Stomach (tissue), 8 donors: ENCODE measurements at regions not wholly inside any gene's neighbourhood (a gene's known extent, or its start where the extent isn't known, plus 50 kb on each side); places are given as distances from the start of the nearest gene placed in this dataset.

Source experiments
- DNase-seq, 2 donors: peaks; one replicate each; pipeline versions ENCODE4 v3.0.0 to v3.0.0-alpha.2; 2013 to 2019
- H3K27ac ChIP-seq, 5 donors: fragments of 200-600 bp in 4 of 5; sonication (generic) in 4 of 5; one replicate each; pipeline ENCODE4 v1.5.1; 2013 to 2019; ENCODE audit warnings: mild to moderate bottlenecking in 1 of 5, moderate library complexity in 1 of 5
- H3K27me3 ChIP-seq, 3 donors: fragments of 200-600 bp; sonication (generic); one replicate each; pipeline ENCODE4 v1.5.1; 2017 to 2019; ENCODE audit warnings: mixed run types in 1 of 3
- H3K36me3 ChIP-seq, 4 donors: fragments of 200-600 bp; sonication (generic); 1 replicate in 3 of 4; 2 replicates in 1 of 4; pipeline ENCODE4 v1.5.1; 2016 to 2019
- H3K4me1 ChIP-seq, 4 donors: fragments of 200-600 bp; sonication (generic); one replicate each; pipeline ENCODE4 v1.5.1; 2016 to 2019
- H3K4me3 ChIP-seq, 4 donors: fragments of 200-600 bp; sonication (generic) in 3 of 4; one replicate each; pipeline ENCODE4 v1.5.1; 2016 to 2019; ENCODE audit warnings: mild to moderate bottlenecking in 1 of 4
- H3K9me3 ChIP-seq, 4 donors: fragments of 200-600 bp; sonication (generic); one replicate each; pipeline ENCODE4 v1.5.1; 2016 to 2019
- EP300 ChIP-seq: sonication (generic); formaldehyde crosslinking; IDR thresholded peaks from one replicate; pipeline ENCODE4 v1.6.1; 2017; ENCODE audit warnings: antibody characterized with exemption
- POLR2A ChIP-seq, 4 donors: fragments of 450-650 bp; IDR thresholded peaks; one replicate each; pipeline ENCODE4 v1.6.1; 2016; ENCODE audit warnings: antibody characterized with exemption in 4 of 4, control low read depth in 2 of 4, mild to moderate bottlenecking in 1 of 4, moderate library complexity in 1 of 4
- POLR2AphosphoS5 ChIP-seq, 3 donors: sonication (generic); formaldehyde crosslinking; IDR thresholded peaks; one replicate each; pipeline ENCODE4 v1.6.1; 2016; ENCODE audit warnings: antibody characterized with exemption in 3 of 3
- WGBS, 5 donors: extraction: QIAGEN DNeasy Blood & Tissue Kit in 3 of 5; methylation state at CpG; one replicate each; pipeline versions ENCODE4 v1.1.5 to v1.1.7; 2013 to 2018; 5-methylcytosine and 5-hydroxymethylcytosine counted together
- intact Hi-C: fragments of 100-400 bp; cut with DNase I; formaldehyde crosslinking; loops from one replicate; pipeline ENCODE4 v1.15.1; 2023; ENCODE audit warnings: low total_unique reads
- TF ChIP-seq, protein P1 (sequence below), 7 experiments: fragments of 450-650 bp in 4 of 7; fragments of 200-600 bp in 3 of 7; sonication (generic) in 3 of 7; IDR thresholded peaks; one replicate each; pipeline ENCODE4 v1.5.1; 2016 to 2019; ENCODE audit warnings: antibody characterized with exemption in 7 of 7, control low read depth in 2 of 7, mild to moderate bottlenecking in 1 of 7
- donor health status: healthy with polysubstance abuse.
- donor health status: Bipolar disorder and iron deficiency.
- donor health status: healthy.

GRCh38 chr6:27542485-27542884 is 69.6 kb upstream of the ZNF184 start:
- no peak for TF ChIP-seq POLR2AphosphoS5 (IDR thresholded peaks at IDR 0.05)
- TF ChIP-seq POLR2A (IDR thresholded peaks at IDR 0.05): no peak
- no peak for TF ChIP-seq EP300
- TF ChIP-seq, protein P1, sequence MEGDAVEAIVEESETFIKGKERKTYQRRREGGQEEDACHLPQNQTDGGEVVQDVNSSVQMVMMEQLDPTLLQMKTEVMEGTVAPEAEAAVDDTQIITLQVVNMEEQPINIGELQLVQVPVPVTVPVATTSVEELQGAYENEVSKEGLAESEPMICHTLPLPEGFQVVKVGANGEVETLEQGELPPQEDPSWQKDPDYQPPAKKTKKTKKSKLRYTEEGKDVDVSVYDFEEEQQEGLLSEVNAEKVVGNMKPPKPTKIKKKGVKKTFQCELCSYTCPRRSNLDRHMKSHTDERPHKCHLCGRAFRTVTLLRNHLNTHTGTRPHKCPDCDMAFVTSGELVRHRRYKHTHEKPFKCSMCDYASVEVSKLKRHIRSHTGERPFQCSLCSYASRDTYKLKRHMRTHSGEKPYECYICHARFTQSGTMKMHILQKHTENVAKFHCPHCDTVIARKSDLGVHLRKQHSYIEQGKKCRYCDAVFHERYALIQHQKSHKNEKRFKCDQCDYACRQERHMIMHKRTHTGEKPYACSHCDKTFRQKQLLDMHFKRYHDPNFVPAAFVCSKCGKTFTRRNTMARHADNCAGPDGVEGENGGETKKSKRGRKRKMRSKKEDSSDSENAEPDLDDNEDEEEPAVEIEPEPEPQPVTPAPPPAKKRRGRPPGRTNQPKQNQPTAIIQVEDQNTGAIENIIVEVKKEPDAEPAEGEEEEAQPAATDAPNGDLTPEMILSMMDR (IDR thresholded peaks at IDR 0.05): no peak
- intact Hi-C loops: no loop called here
- no peak overlapping the region for H3K4me3 ChIP-seq
- peaks cover 0 to 17% (median 0%) of the 10 kb centered on the region in 4 donors for H3K4me1 ChIP-seq
- 71 to 89% (median 77%) methylated on average over 2 of the region's 2 CpGs for WGBS, 5 donors
- H3K27ac ChIP-seq: no peak overlapping the region
- H3K36me3 ChIP-seq: no peaks in the 10 kb centered on the region
- H3K9me3 ChIP-seq: peaks cover 0 to 36% (median 20%) of the 10 kb centered on the region in 4 donors
- no peak for DNase-seq
- peaks cover 11 to 97% (median 60%) of the 10 kb centered on the region in 3 donors for H3K27me3 ChIP-seq

DNA sequence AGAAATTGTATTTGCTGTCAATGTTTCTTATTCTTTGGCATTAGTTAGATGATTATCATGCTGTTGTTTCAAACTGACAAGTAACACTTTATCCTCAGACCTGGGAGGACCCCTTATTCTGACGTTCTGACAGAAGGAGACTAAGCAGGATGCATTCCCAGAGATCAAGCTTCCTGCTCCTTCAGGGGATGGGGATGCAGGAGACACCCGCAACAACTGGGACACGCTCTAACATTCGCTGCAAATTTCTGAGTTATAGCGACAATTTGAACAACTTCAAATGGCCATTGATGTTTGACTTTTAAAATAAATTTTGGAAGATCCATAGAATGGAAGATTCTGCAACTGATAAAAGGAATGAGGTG is 69.0 kb upstream of the ZNF184 start:
- no peak overlapping the region for H3K27ac ChIP-seq
- TF ChIP-seq POLR2AphosphoS5 (IDR thresholded peaks at IDR 0.05): no peak
- TF ChIP-seq POLR2A (IDR thresholded peaks at IDR 0.05): no peak
- TF ChIP-seq, protein P1 (IDR thresholded peaks at IDR 0.05): no peak
- TF ChIP-seq EP300: no peak
- peaks cover 0 to 30% (median 14%) of the 10 kb centered on the region in 4 donors for H3K9me3 ChIP-seq
- H3K4me1 ChIP-seq: peaks cover 0 to 17% (median 0%) of the 10 kb centered on the region in 4 donors
- H3K4me3 ChIP-seq: no peak overlapping the region
- intact Hi-C loops: no loop called here
- no peak for DNase-seq
- 26 to 40% (median 29%) methylated on average over 5 of the region's 5 CpGs for WGBS, 5 donors
- peaks cover 5 to 96% (median 57%) of the 10 kb centered on the region in 3 donors for H3K27me3 ChIP-seq
- H3K36me3 ChIP-seq: no peaks in the 10 kb centered on the region

DNA sequence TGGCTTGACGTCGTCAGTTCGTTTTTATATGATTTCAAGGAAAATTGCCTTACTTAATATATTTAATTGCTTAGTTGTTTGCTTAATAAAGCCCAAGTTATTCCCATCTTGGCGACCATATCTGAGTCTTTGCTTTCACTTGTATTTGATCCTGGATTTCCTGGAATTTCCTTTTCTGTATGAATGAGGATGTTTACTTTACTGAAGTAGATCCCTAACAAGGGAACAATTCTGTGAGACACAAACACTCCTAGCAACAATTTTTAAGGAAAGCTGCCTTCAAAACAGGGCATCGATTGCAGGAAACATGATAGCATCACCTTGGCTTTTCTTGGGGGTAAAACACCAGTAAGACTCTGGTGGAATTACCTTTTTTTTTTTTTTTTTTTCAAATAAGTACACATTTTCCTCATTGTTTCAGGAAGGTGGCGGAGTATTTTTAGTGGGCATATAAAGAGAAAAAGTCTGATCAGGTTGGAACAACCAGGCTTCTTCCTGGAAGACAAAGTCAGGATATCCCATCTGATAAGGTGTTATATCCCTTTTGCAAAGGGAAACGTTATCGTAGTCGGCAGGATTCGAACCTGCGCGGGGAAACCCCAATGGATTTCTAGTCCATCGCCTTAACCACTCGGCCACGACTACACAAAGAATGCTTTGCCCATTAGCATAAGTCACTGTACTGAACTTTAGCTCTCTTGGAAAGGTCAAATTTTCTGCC is 68.5 kb upstream of the ZNF184 start:
- Histone ChIP-seq H3K4me1 (peaks cover 0 to 17% (median 0%) of the 10 kb centered on the region in 4 donors), H3K4me3 (no peak overlapping the region), H3K36me3 (no peaks in the 10 kb centered on the region), H3K9me3 (peaks cover 0 to 27% (median 11%) of the 10 kb centered on the region in 4 donors), H3K27me3 (peaks cover 5 to 96% (median 57%) of the 10 kb centered on the region in 3 donors), H3K27ac (no peak overlapping the region)
- WGBS, 5 donors: 28 to 43% (median 32%) methylated on average over 15 of the region's 15 CpGs
- intact Hi-C loops: no loop called here
- TF ChIP-seq POLR2AphosphoS5 (IDR thresholded peaks at IDR 0.05) (no peak), EP300 (no peak)
- DNase-seq: no peak

- no peak for DNase-seq
Observed at GRCh38 chr6:27539551-27539950, 66.6 kb upstream of the ZNF184 start.

More at GRCh38 chr6:27539551-27539950, 66.6 kb upstream of the ZNF184 start:
- H3K4me1 ChIP-seq: peaks cover 0 to 5% (median 0%) of the 10 kb centered on the region in 4 donors
- H3K36me3 ChIP-seq: no peaks in the 10 kb centered on the region
- WGBS, 5 donors: 60 to 77% (median 72%) methylated on average over 13 of the region's 13 CpGs
- no peak for TF ChIP-seq POLR2AphosphoS5 (IDR thresholded peaks at IDR 0.05)
- TF ChIP-seq, protein P1 (IDR thresholded peaks at IDR 0.05): no peak
- no peak for TF ChIP-seq POLR2A (IDR thresholded peaks at IDR 0.05)
- TF ChIP-seq EP300: no peak
- peaks cover 0 to 16% (median 10%) of the 10 kb centered on the region in 4 donors for H3K9me3 ChIP-seq
- no peak overlapping the region for H3K4me3 ChIP-seq
- intact Hi-C loops: no loop called here
- H3K27ac ChIP-seq: no peak overlapping the region
- peaks cover 0 to 95% (median 46%) of the 10 kb centered on the region in 3 donors for H3K27me3 ChIP-seq
